ENCODE measurements at regions not wholly inside any gene's neighbourhood (a gene's known extent, or its start where the extent isn't known, plus 50 kb on each side); places are given as distances from the start of the nearest gene placed in this dataset.
"Not testable (repeated sequence)": the region's sequence is repeated elsewhere in the genome, so short reads cannot be mapped to it uniquely, and the experiment has no call there.

GRCh38 chrX:150092549-150092948, 154.3 kb upstream of the EOLA2 start:
- DNase-seq (ENCODE audit: low read depth): no peak
- H3K4me3 ChIP-seq (ENCODE audit: control insufficient read depth, low read depth, low read length): no peak overlapping the region
- no peak for TF ChIP-seq CTCF (IDR thresholded peaks at IDR 0.05; ENCODE audit: control insufficient read depth, insufficient read depth, low read depth, low read length, missing control alignments)

DNA sequence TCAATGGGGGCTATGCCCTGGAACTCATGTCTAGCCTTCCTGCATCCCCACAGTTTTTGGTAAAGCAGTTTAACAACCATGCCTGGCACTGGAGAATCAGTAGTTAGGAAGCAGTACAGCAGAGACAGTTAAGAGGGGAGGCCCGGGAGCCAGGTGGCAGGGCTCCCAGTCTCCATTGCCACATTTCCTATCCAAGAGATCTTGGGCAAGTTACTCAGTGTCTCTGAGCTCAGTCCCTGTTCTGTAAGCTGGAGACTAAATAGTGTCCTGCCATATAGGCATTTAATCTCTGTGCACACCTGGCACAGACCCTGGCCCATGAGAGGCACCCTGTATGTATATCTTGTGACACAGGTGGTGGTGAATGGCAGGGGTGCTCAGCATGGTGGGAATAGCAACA, 156.1 kb upstream of the EOLA2 start:
- no peak overlapping the region for H3K4me3 ChIP-seq (ENCODE audit: control insufficient read depth, low read depth, low read length)
- no peak for DNase-seq (ENCODE audit: low read depth)
- TF ChIP-seq CTCF (IDR thresholded peaks at IDR 0.05; ENCODE audit: control insufficient read depth, insufficient read depth, low read depth, low read length, missing control alignments): no peak

- TF ChIP-seq CTCF (IDR thresholded peaks at IDR 0.05; ENCODE audit: control insufficient read depth, insufficient read depth, low read depth, low read length, missing control alignments): no peak
- no peak for DNase-seq (ENCODE audit: low read depth)
- no peak overlapping the region for H3K4me3 ChIP-seq (ENCODE audit: control insufficient read depth, low read depth, low read length)
These were observed 156.7 kb upstream of the EOLA2 start for GRCh38 chrX:150094996-150095395.

DNA sequence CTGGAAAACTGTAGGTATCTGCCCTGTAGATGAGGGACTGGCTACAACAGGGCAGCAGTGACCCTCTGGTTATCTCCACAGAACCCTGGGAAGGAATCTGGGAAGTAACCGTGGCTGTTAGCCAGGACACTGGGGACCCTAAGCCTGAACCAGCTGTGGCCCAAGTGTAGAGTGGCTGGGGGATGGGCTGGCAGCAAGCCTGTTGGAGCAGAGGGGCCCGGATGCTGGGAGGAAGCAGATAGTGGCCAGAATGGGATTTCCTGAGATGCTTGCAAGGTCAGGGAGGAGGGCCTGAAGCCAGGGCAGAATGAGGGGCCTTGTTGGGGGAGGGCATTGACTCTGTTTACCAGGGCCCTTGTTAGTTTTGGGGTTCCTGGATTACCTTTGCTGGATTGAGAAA, 161.0 kb upstream of the EOLA2 start:
- no peak for TF ChIP-seq CTCF (IDR thresholded peaks at IDR 0.05; ENCODE audit: control insufficient read depth, insufficient read depth, low read depth, low read length, missing control alignments)
- no peak overlapping the region for H3K4me3 ChIP-seq (ENCODE audit: control insufficient read depth, low read depth, low read length)

GRCh38 chrX:150100261-150100660, 162.0 kb upstream of the EOLA2 start:
- H3K4me3 ChIP-seq (ENCODE audit: control insufficient read depth, low read depth, low read length): no peak overlapping the region
- TF ChIP-seq CTCF (IDR thresholded peaks at IDR 0.05; ENCODE audit: control insufficient read depth, insufficient read depth, low read depth, low read length, missing control alignments): no peak
- DNase-seq (ENCODE audit: low read depth): peak; percentile 33

More for the DNA sequence above, 161.0 kb upstream of the EOLA2 start:
- DNase-seq (ENCODE audit: low read depth): no peak

GRCh38 chrX:150118476-150118875, 180.2 kb upstream of the EOLA2 start:
- no peak for TF ChIP-seq CTCF (IDR thresholded peaks at IDR 0.05; ENCODE audit: control insufficient read depth, insufficient read depth, low read depth, low read length, missing control alignments)
- no peak overlapping the region for H3K4me3 ChIP-seq (ENCODE audit: control insufficient read depth, low read depth, low read length)
- DNase-seq (ENCODE audit: low read depth): no peak

DNA sequence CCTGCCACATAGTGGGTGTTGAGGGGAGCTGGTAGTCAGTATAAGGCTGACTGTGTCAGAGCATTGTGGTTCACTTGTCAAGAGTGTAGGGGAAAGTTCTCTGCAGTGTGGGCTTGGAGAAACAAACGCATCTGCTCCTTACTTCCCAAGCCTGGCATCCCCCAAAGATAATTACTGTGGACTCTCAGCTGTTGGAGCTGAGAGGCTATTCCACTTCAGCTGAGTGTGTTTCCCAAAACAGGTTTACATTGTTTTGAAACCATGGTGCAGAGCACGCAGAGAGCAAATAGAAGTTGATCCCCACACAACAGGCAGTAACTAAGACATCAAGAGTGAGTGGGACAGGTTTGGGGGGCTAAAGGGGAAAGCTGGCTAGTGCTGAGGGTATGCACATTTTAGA, 181.0 kb upstream of the EOLA2 start:
- TF ChIP-seq CTCF (IDR thresholded peaks at IDR 0.05; ENCODE audit: control insufficient read depth, insufficient read depth, low read depth, low read length, missing control alignments): no peak
- no peak overlapping the region for H3K4me3 ChIP-seq (ENCODE audit: control insufficient read depth, low read depth, low read length)
- no peak for DNase-seq (ENCODE audit: low read depth)

- DNase-seq (ENCODE audit: low read depth); H3K4me3 ChIP-seq (ENCODE audit: control insufficient read depth, low read depth, low read length): not testable (repeated sequence)
These were observed 186.8 kb upstream of the EOLA2 start for GRCh38 chrX:150125045-150125444.

Data from AG09309 (cell line).